ENCODE measurements at regions not wholly inside any gene's neighbourhood (a gene's known extent, or its start where the extent isn't known, plus 50 kb on each side); places are given as distances from the start of the nearest gene placed in this dataset.
A peak's percentile ranks its signal among the peaks of the same experiment; 100 is the strongest.

- DNase-seq: no peak
- Histone ChIP-seq H3K36me3 (replicated peaks; ENCODE audit: control insufficient read depth, insufficient read depth, low read length) (no peaks in the 10 kb centered on the region), H3K27me3 (ENCODE audit: control insufficient read depth, insufficient read depth, low read length) (no peaks in the 10 kb centered on the region)
Observed at GRCh38 chr2:103847276-103847675, 1006.6 kb upstream of the POU3F3 start.

GRCh38 chr2:103859238-103859637 lies 994.7 kb upstream of the POU3F3 start:
- no peak for DNase-seq
- H3K27me3 ChIP-seq (ENCODE audit: control insufficient read depth, insufficient read depth, low read length): no peaks in the 10 kb centered on the region
- no peaks in the 10 kb centered on the region for H3K36me3 ChIP-seq (replicated peaks; ENCODE audit: control insufficient read depth, insufficient read depth, low read length)
- no peak overlapping the region for H3K4me3 ChIP-seq (ENCODE audit: insufficient read depth, low read depth, low read length)

More at GRCh38 chr2:103847276-103847675, 1006.6 kb upstream of the POU3F3 start:
- H3K4me3 ChIP-seq (ENCODE audit: insufficient read depth, low read depth, low read length): no peak overlapping the region

GRCh38 chr2:103860016-103860415 lies 993.9 kb upstream of the POU3F3 start:
- no peak for DNase-seq
- Histone ChIP-seq H3K4me3 (ENCODE audit: insufficient read depth, low read depth, low read length) (no peak overlapping the region), H3K36me3 (replicated peaks; ENCODE audit: control insufficient read depth, insufficient read depth, low read length) (no peaks in the 10 kb centered on the region), H3K27me3 (ENCODE audit: control insufficient read depth, insufficient read depth, low read length) (no peaks in the 10 kb centered on the region)

- no peak for DNase-seq
- Histone ChIP-seq H3K27me3 (ENCODE audit: control insufficient read depth, insufficient read depth, low read length) (no peaks in the 10 kb centered on the region), H3K4me3 (ENCODE audit: insufficient read depth, low read depth, low read length) (no peak overlapping the region), H3K36me3 (replicated peaks; ENCODE audit: control insufficient read depth, insufficient read depth, low read length) (no peaks in the 10 kb centered on the region)
Observed at GRCh38 chr2:103868396-103868795, 985.5 kb upstream of the POU3F3 start.

GRCh38 chr2:103873716-103874351 lies 980.1 kb upstream of the POU3F3 start:
- Histone ChIP-seq H3K27me3 (ENCODE audit: control insufficient read depth, insufficient read depth, low read length) (no peaks in the 10 kb centered on the region), H3K4me3 (ENCODE audit: insufficient read depth, low read depth, low read length) (no peak overlapping the region), H3K36me3 (replicated peaks; ENCODE audit: control insufficient read depth, insufficient read depth, low read length) (no peaks in the 10 kb centered on the region)
- DNase-seq: no peak

- Histone ChIP-seq H3K36me3 (replicated peaks; ENCODE audit: control insufficient read depth, insufficient read depth, low read length) (no peaks in the 10 kb centered on the region), H3K27me3 (ENCODE audit: control insufficient read depth, insufficient read depth, low read length) (no peaks in the 10 kb centered on the region), H3K4me3 (ENCODE audit: insufficient read depth, low read depth, low read length) (no peak overlapping the region)
- DNase-seq: peak; percentile 13
Observed at GRCh38 chr2:103875131-103875530, 978.8 kb upstream of the POU3F3 start.

GRCh38 chr2:103875531-103875930 lies 978.4 kb upstream of the POU3F3 start:
- DNase-seq: no peak
- H3K4me3 ChIP-seq (ENCODE audit: insufficient read depth, low read depth, low read length): no peak overlapping the region
- no peaks in the 10 kb centered on the region for H3K27me3 ChIP-seq (ENCODE audit: control insufficient read depth, insufficient read depth, low read length)
- no peaks in the 10 kb centered on the region for H3K36me3 ChIP-seq (replicated peaks; ENCODE audit: control insufficient read depth, insufficient read depth, low read length)

GRCh38 chr2:103876611-103877010 lies 977.3 kb upstream of the POU3F3 start:
- Histone ChIP-seq H3K4me3 (ENCODE audit: insufficient read depth, low read depth, low read length) (no peak overlapping the region), H3K27me3 (ENCODE audit: control insufficient read depth, insufficient read depth, low read length) (no peaks in the 10 kb centered on the region), H3K36me3 (replicated peaks; ENCODE audit: control insufficient read depth, insufficient read depth, low read length) (no peaks in the 10 kb centered on the region)
- no peak for DNase-seq

GRCh38 chr2:103879101-103879500 lies 974.8 kb upstream of the POU3F3 start:
- Histone ChIP-seq H3K4me3 (ENCODE audit: insufficient read depth, low read depth, low read length) (no peak overlapping the region), H3K36me3 (replicated peaks; ENCODE audit: control insufficient read depth, insufficient read depth, low read length) (no peaks in the 10 kb centered on the region), H3K27me3 (ENCODE audit: control insufficient read depth, insufficient read depth, low read length) (no peaks in the 10 kb centered on the region)
- no peak for DNase-seq

GRCh38 chr2:103880081-103880834 lies 973.7 kb upstream of the POU3F3 start:
- DNase-seq: no peak
- Histone ChIP-seq H3K4me3 (ENCODE audit: insufficient read depth, low read depth, low read length) (no peak overlapping the region), H3K27me3 (ENCODE audit: control insufficient read depth, insufficient read depth, low read length) (no peaks in the 10 kb centered on the region), H3K36me3 (replicated peaks; ENCODE audit: control insufficient read depth, insufficient read depth, low read length) (no peaks in the 10 kb centered on the region)

- no peak for DNase-seq
- Histone ChIP-seq H3K36me3 (replicated peaks; ENCODE audit: control insufficient read depth, insufficient read depth, low read length) (no peaks in the 10 kb centered on the region), H3K4me3 (ENCODE audit: insufficient read depth, low read depth, low read length) (no peak overlapping the region), H3K27me3 (ENCODE audit: control insufficient read depth, insufficient read depth, low read length) (no peaks in the 10 kb centered on the region)
Observed at GRCh38 chr2:103887625-103888024, 966.3 kb upstream of the POU3F3 start.

- H3K36me3 ChIP-seq (replicated peaks; ENCODE audit: control insufficient read depth, insufficient read depth, low read length): no peaks in the 10 kb centered on the region
- H3K27me3 ChIP-seq (ENCODE audit: control insufficient read depth, insufficient read depth, low read length): no peaks in the 10 kb centered on the region
- H3K4me3 ChIP-seq (ENCODE audit: insufficient read depth, low read depth, low read length): no peak overlapping the region
- DNase-seq: no peak
Observed at GRCh38 chr2:103896182-103896581, 957.7 kb upstream of the POU3F3 start.

GRCh38 chr2:103898561-103898960 lies 955.4 kb upstream of the POU3F3 start:
- no peak for DNase-seq
- Histone ChIP-seq H3K27me3 (ENCODE audit: control insufficient read depth, insufficient read depth, low read length) (no peaks in the 10 kb centered on the region), H3K36me3 (replicated peaks; ENCODE audit: control insufficient read depth, insufficient read depth, low read length) (no peaks in the 10 kb centered on the region), H3K4me3 (ENCODE audit: insufficient read depth, low read depth, low read length) (no peak overlapping the region)

- no peaks in the 10 kb centered on the region for H3K36me3 ChIP-seq (replicated peaks; ENCODE audit: control insufficient read depth, insufficient read depth, low read length)
- H3K27me3 ChIP-seq (ENCODE audit: control insufficient read depth, insufficient read depth, low read length): no peaks in the 10 kb centered on the region
- no peak overlapping the region for H3K4me3 ChIP-seq (ENCODE audit: insufficient read depth, low read depth, low read length)
- no peak for DNase-seq
Observed at GRCh38 chr2:103902347-103902746, 951.6 kb upstream of the POU3F3 start.

- no peaks in the 10 kb centered on the region for H3K36me3 ChIP-seq (replicated peaks; ENCODE audit: control insufficient read depth, insufficient read depth, low read length)
- no peak for DNase-seq
Observed at GRCh38 chr2:103921161-103921560, 932.8 kb upstream of the POU3F3 start.

More at GRCh38 chr2:103921161-103921560, 932.8 kb upstream of the POU3F3 start:
- H3K27me3 ChIP-seq (ENCODE audit: control insufficient read depth, insufficient read depth, low read length): no peaks in the 10 kb centered on the region
- no peak overlapping the region for H3K4me3 ChIP-seq (ENCODE audit: insufficient read depth, low read depth, low read length)
